ENCODE measurements at regions not wholly inside any gene's neighbourhood (a gene's known extent, or its start where the extent isn't known, plus 50 kb on each side); places are given as distances from the start of the nearest gene placed in this dataset.

GRCh38 chr10:3914733-3915132, 129.7 kb upstream of the KLF6 start:
- H3K27ac ChIP-seq, result no peak overlapping the region
- in situ Hi-C loops (cut with MboI; ENCODE audit: low sequenced_read_pairs in 4 of 4), result no loop called here

GRCh38 chr10:3911713-3912442, 126.9 kb upstream of the KLF6 start:
- intact Hi-C loops (cut with DNase I; ENCODE audit: low total_unique reads) (no loop called here), in situ Hi-C loops (cut with MboI; ENCODE audit: low sequenced_read_pairs in 4 of 4) (no loop called here)
- H3K27ac ChIP-seq, result peak overlapping the region in 3 of 4 donors; percentile 12 to 43 (median 15)
- no peak for TF ChIP-seq POLR2A (IDR thresholded peaks at IDR 0.05)
- TF ChIP-seq CTCF (IDR thresholded peaks at IDR 0.05 in 4 of 5, conservative IDR thresholded peaks at IDR 0.05 in 1 of 5), result no peak
- no peaks in the 10 kb centered on the region for H3K9me3 ChIP-seq
- no peaks in the 10 kb centered on the region for H3K36me3 ChIP-seq
- peaks cover 19 to 23% of the 10 kb centered on the region in 2 donors for H3K4me1 ChIP-seq
- no peak for DNase-seq
- peak in 1 of 2 donors; percentile 31 for ATAC-seq
- no peaks in the 10 kb centered on the region for H3K27me3 ChIP-seq
- peak overlapping the region in 2 of 4 donors; percentile 7 to 18 for H3K4me3 ChIP-seq

More at GRCh38 chr10:3914733-3915132, 129.7 kb upstream of the KLF6 start:
- Histone ChIP-seq H3K27me3 (no peaks in the 10 kb centered on the region), H3K4me3 (no peak overlapping the region), H3K36me3 (no peaks in the 10 kb centered on the region), H3K4me1 (peaks cover 11 to 14% of the 10 kb centered on the region in 2 donors), H3K9me3 (no peaks in the 10 kb centered on the region)
- TF ChIP-seq POLR2A (IDR thresholded peaks at IDR 0.05) (no peak), CTCF (IDR thresholded peaks at IDR 0.05 in 4 of 5, conservative IDR thresholded peaks at IDR 0.05 in 1 of 5) (no peak)
- intact Hi-C loops (cut with DNase I; ENCODE audit: low total_unique reads), result no loop called here
- ATAC-seq, result no peak
- no peak for DNase-seq

GRCh38 chr10:3911241-3911640, 126.2 kb upstream of the KLF6 start:
- Histone ChIP-seq H3K27me3 (no peaks in the 10 kb centered on the region), H3K4me3 (peak overlapping the region in 1 of 4 donors; percentile 18), H3K9me3 (no peaks in the 10 kb centered on the region), H3K4me1 (peaks cover 19 to 23% of the 10 kb centered on the region in 2 donors), H3K36me3 (no peaks in the 10 kb centered on the region), H3K27ac (peak overlapping the region in 3 of 4 donors; percentile 12 to 43 (median 15))
- TF ChIP-seq CTCF (IDR thresholded peaks at IDR 0.05 in 4 of 5, conservative IDR thresholded peaks at IDR 0.05 in 1 of 5) (no peak), POLR2A (IDR thresholded peaks at IDR 0.05) (no peak)
- in situ Hi-C loops (cut with MboI; ENCODE audit: low sequenced_read_pairs in 4 of 4) (no loop called here), intact Hi-C loops (cut with DNase I; ENCODE audit: low total_unique reads) (no loop called here)
- DNase-seq, result no peak
- ATAC-seq, result no peak

- Histone ChIP-seq H3K36me3 (no peaks in the 10 kb centered on the region), H3K27me3 (no peaks in the 10 kb centered on the region), H3K9me3 (no peaks in the 10 kb centered on the region), H3K4me3 (no peak overlapping the region), H3K4me1 (peaks cover 19 to 23% of the 10 kb centered on the region in 2 donors), H3K27ac (peak overlapping the region in 3 of 4 donors; percentile 15 to 63 (median 44))
- TF ChIP-seq POLR2A (IDR thresholded peaks at IDR 0.05), result no peak
- TF ChIP-seq CTCF (IDR thresholded peaks at IDR 0.05 in 4 of 5, conservative IDR thresholded peaks at IDR 0.05 in 1 of 5), result no peak
- in situ Hi-C loops (cut with MboI; ENCODE audit: low sequenced_read_pairs in 4 of 4), result no loop called here
- ATAC-seq (peak; percentile 83 to 86), DNase-seq (peak; percentile 68 to 74)
- intact Hi-C loops (cut with DNase I; ENCODE audit: low total_unique reads), result loop anchor here (5.0 to 10.0 kb wide), 2 partner anchors 127 to 335 kb away; no protein-coding TSS in a partner anchor
These were observed 124.3 kb upstream of the KLF6 start for GRCh38 chr10:3909339-3909738.
